Gastroesophageal sphincter (tissue), 3 donors: ENCODE measurements at regions not wholly inside any gene's neighbourhood (a gene's known extent, or its start where the extent isn't known, plus 50 kb on each side); places are given as distances from the start of the nearest gene placed in this dataset.

ENCODE experiments used
- EP300 ChIP-seq: sonication (generic); formaldehyde crosslinking; IDR thresholded peaks from one replicate; pipeline ENCODE4 v1.6.1; 2017; ENCODE audit warnings: antibody characterized with exemption, mild to moderate bottlenecking
- POLR2A ChIP-seq, 2 donors: fragments of 450-650 bp; IDR thresholded peaks; one replicate each; pipeline ENCODE4 v1.6.1; 2017; ENCODE audit warnings: antibody characterized with exemption in 2 of 2, mild to moderate bottlenecking in 2 of 2, moderate library complexity in 1 of 2
- TF ChIP-seq, protein P1 (sequence below), 4 experiments: fragments of 200-600 bp in 2 of 4; fragments of 450-650 bp in 2 of 4; sonication (generic) in 1 of 4; IDR thresholded peaks; one replicate each; pipeline ENCODE4 v1.5.1; 2017 to 2019; ENCODE audit warnings: antibody characterized with exemption in 4 of 4, mild to moderate bottlenecking in 2 of 4, moderate library complexity in 2 of 4

GRCh38 chr3:66789580-66790237 lies 208.4 kb upstream of the KBTBD8 start:
- TF ChIP-seq, protein P1, sequence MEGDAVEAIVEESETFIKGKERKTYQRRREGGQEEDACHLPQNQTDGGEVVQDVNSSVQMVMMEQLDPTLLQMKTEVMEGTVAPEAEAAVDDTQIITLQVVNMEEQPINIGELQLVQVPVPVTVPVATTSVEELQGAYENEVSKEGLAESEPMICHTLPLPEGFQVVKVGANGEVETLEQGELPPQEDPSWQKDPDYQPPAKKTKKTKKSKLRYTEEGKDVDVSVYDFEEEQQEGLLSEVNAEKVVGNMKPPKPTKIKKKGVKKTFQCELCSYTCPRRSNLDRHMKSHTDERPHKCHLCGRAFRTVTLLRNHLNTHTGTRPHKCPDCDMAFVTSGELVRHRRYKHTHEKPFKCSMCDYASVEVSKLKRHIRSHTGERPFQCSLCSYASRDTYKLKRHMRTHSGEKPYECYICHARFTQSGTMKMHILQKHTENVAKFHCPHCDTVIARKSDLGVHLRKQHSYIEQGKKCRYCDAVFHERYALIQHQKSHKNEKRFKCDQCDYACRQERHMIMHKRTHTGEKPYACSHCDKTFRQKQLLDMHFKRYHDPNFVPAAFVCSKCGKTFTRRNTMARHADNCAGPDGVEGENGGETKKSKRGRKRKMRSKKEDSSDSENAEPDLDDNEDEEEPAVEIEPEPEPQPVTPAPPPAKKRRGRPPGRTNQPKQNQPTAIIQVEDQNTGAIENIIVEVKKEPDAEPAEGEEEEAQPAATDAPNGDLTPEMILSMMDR (IDR thresholded peaks at IDR 0.05), result no peak
- TF ChIP-seq EP300, result no peak
- no peak for TF ChIP-seq POLR2A (IDR thresholded peaks at IDR 0.05)
